C1 segment of cervical spinal cord (tissue), 14 donors: ENCODE measurements at regions not wholly inside any gene's neighbourhood (a gene's known extent, or its start where the extent isn't known, plus 50 kb on each side); places are given as distances from the start of the nearest gene placed in this dataset.
A peak's percentile ranks its signal among the peaks of the same experiment; 100 is the strongest.

Experiments used
- DNase-seq, 14 donors: peaks; one replicate each; lab custom pipeline; 2025; lab: John Stamatoyannopoulos, UW

DNA sequence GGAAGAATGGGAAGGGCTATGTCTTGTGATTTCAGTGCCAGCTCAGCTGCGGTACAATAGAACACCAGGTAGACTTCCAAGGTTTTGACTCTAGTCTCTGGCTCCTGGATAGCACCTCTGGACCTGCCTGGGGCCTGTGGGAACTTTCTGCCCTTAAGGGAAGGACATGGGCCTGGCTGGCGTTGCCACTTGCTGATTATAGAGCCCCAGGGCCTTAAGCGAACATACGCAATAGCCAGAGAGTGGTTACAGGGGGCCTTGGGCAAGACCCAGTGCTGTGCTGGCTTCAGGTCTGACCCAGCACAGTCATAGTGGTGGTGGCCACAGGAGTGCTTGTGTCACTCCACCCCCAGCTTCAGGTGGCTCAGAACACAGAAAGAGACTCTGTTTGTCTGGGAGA lies 131.1 kb upstream of the COL21A1 start:
- DNase-seq = no peak

DNA sequence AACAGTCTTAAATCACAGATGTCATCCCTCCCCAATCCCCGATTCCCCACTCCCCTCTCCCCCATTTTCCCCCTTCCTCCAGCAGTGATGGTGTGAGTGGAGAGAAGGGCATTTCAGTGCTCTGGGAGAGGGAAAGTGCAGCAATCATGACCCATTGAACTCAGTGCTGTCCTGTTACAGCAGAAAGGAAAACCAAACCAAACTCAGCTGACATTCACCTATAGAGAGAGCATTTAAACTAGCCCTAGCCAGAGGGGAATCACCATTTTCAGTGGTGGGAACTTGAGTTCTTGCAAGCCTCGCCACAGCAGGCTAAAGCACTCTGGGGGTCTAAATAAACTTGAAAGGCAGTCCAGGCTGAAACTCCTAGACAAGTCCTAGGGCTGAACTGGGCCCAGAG lies 129.9 kb upstream of the COL21A1 start:
- DNase-seq = no peak

- DNase-seq = no peak
Measured at GRCh38 chr6:56375806-56376205, 128.4 kb upstream of the COL21A1 start.

- DNase-seq = no peak
Measured at GRCh38 chr6:56374841-56375369, 127.5 kb upstream of the COL21A1 start.

GRCh38 chr6:56372406-56372995 lies 125.1 kb upstream of the COL21A1 start:
- DNase-seq = no peak

GRCh38 chr6:56370561-56371211 lies 123.3 kb upstream of the COL21A1 start:
- peak in 3 of 14 donors; percentile 8 to 73 (median 15) for DNase-seq

GRCh38 chr6:56370127-56370540 lies 122.8 kb upstream of the COL21A1 start:
- DNase-seq = peak in 2 of 14 donors; percentile 10 to 38

- no peak for DNase-seq
Measured at GRCh38 chr6:56368491-56368890, 121.1 kb upstream of the COL21A1 start.

GRCh38 chr6:56366141-56366852 lies 118.9 kb upstream of the COL21A1 start:
- DNase-seq = no peak

- no peak for DNase-seq
Measured at GRCh38 chr6:56364827-56365339, 117.5 kb upstream of the COL21A1 start.

DNA sequence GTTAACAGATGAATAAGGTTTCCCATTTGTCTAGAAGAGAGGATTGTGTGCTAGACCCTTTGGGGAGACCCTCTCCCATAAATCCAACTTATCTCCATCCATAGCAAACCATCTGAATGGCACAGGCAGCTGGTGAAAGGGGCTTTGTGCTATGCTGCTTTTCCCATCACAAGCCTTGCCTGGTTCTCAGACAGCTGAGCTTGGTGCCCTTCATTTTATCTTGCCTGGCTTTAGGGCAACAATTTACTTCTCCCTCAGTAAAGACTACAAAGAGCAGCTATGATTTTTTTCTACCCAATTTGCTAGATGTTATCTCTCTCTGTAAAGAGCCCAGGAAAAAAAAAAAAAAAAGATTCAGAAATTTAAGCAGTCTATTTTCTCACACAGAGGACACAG lies 117.0 kb upstream of the COL21A1 start:
- DNase-seq = no peak

DNA sequence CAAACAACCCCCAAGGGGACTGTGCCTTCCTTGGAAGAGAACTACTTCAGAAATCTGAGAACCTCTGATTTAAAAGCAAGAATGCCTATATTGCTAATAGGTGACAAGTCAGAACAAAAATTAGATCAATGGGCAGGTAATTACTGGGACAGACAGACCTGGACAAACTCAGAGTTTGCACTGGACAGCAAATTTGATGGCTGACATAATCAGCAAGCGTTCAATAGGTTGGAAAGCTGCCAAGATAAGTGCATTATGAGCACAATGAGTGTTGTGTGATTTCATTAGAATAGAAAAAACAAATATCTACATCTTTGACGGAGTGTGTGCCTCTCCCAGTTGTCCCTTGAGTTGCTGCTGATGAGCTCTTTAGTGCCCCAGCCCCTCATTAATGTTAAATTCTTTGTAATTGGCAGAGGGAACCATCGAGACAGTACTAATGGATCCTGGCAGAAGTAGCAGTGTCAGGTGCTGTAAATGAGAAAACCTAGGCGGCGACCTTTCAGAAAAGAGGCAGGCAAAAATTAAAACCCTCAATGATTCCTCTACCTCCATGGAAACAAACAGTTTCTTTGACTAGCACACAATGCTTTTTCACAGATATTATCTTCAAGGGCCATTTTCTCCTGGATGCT lies 116.5 kb upstream of the COL21A1 start:
- DNase-seq = no peak

- DNase-seq = no peak
Measured at GRCh38 chr6:56361812-56362211, 114.4 kb upstream of the COL21A1 start.

GRCh38 chr6:56359201-56359899 lies 112.0 kb upstream of the COL21A1 start:
- DNase-seq = peak in 10 of 14 donors; percentile 4 to 53 (median 28)

- no peak for DNase-seq
Measured at GRCh38 chr6:56357616-56358373, 110.4 kb upstream of the COL21A1 start.

DNA sequence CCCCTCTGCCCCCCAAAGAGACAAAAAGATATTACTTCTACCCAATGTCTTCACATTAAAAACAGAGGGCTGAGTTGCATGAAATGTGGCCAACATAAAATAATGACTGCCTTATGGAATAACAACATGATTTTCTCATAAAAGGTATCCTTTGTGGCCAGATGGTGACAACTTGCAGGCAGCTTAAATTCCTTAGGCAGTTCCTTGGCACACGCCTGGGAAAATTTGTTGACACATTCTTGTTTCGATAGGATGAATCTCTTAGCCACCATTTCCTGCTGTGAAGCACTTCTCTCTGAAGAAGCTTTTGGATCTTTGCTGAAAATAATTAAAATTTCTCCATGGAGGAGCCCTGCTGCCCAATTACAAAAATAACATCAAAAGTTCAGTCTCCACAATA lies 109.0 kb upstream of the COL21A1 start:
- DNase-seq = peak in 1 of 14 donors; percentile 18

- no peak for DNase-seq
Measured at GRCh38 chr6:56353860-56354259, 106.5 kb upstream of the COL21A1 start.

DNA sequence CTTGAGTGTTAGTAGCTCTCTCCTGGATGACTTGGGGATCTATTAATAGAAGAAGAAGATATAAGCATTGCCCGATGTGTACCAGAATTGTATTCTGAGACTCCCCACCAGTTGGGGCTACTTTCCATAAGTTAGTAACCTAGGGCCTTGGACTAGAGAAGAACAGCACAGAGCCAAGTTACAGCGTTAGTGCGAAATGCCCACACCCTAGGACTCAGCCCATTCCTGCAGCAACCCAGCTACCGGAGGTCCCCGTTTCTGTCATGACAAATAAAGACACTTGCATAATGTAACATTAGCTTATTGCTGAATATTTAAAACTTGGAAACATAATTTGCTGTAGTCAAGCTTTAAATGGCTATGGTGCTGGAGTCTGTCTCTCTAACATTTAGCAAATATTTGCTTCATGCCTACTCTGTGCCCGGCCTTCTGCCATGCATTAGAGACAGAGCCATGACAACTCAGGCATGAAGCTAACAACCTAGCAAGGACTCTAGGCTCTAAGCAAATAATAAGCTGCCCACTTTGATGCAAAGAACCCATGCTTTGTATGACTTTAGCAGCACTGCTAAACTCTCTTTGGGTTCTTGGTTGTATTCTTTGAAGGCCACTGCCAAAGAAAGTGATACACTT lies 103.4 kb upstream of the COL21A1 start:
- no peak for DNase-seq

- no peak for DNase-seq
Measured at GRCh38 chr6:56349194-56349593, 101.8 kb upstream of the COL21A1 start.

DNA sequence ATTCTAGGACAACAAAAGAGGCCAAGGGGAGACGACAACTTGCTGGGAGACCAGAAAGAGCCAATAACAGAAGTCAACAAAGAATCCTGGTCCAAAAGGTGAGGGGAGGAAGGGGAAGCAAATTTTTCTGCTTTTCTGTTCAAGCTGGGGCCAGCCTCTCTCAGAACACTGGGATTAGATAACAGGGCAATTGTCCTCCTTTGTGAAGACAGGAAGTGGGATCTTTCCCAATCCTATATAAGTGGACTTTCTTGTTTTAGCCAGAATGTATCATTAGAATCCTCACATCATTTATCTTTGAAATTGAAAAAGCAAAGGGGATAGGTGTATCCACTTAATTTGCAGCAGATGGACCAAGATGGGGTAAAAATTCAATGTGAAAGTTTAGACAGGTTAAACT lies 101.2 kb upstream of the COL21A1 start:
- no peak for DNase-seq
